Glutamatergic neuron (in vitro differentiated cells): ENCODE measurements at regions not wholly inside any gene's neighbourhood (a gene's known extent, or its start where the extent isn't known, plus 50 kb on each side); places are given as distances from the start of the nearest gene placed in this dataset.
"Not testable (repeated sequence)": the region's sequence is repeated elsewhere in the genome, so short reads cannot be mapped to it uniquely, and the experiment has no call there.

Experiments used
- DNase-seq: peaks from one replicate; pipeline ENCODE4 v3.0.0; 2022
- H3K27ac Mint-ChIP-seq: one replicate; pipeline ENCODE4 v1.8.0; 2020; ENCODE audit warnings: mild to moderate bottlenecking, mixed read lengths, inconsistent platforms; ENCODE audit not compliant: unreplicated experiment
- H3K27me3 Mint-ChIP-seq: one replicate; pipeline ENCODE4 v1.8.0; 2020; ENCODE audit warnings: mild to moderate bottlenecking, moderate library complexity, mixed read lengths, inconsistent platforms; ENCODE audit not compliant: unreplicated experiment
- H3K36me3 Mint-ChIP-seq: one replicate; pipeline ENCODE4 v1.8.0; 2020; ENCODE audit warnings: mild to moderate bottlenecking, mixed read lengths, inconsistent platforms; ENCODE audit not compliant: unreplicated experiment
- H3K4me1 Mint-ChIP-seq: one replicate; pipeline ENCODE4 v1.8.0; 2020; ENCODE audit warnings: mild to moderate bottlenecking, low read depth, mixed read lengths, inconsistent platforms; ENCODE audit not compliant: unreplicated experiment
- H3K4me3 Mint-ChIP-seq: one replicate; pipeline ENCODE4 v1.8.0; 2020; ENCODE audit warnings: mild to moderate bottlenecking, mixed read lengths, inconsistent platforms; ENCODE audit not compliant: unreplicated experiment
- H3K9me3 Mint-ChIP-seq: one replicate; pipeline ENCODE4 v1.8.0; 2020; ENCODE audit warnings: mild to moderate bottlenecking, moderate library complexity, mixed read lengths, inconsistent platforms; ENCODE audit not compliant: unreplicated experiment
- CTCF ChIP-seq: fragments of 200-600 bp; sonication (generic); IDR thresholded peaks from one replicate; pipeline ENCODE4 v1.5.0; 2021; ENCODE audit not compliant: partially characterized antibody, unreplicated experiment

GRCh38 chrX:87402256-87402655 is 115.3 kb upstream of the KLHL4 start:
- Mint-ChIP-seq H3K4me3 (no peak overlapping the region), H3K9me3 (no peaks in the 10 kb centered on the region), H3K4me1 (no peaks in the 10 kb centered on the region), H3K27me3 (no peaks in the 10 kb centered on the region), H3K36me3 (no peaks in the 10 kb centered on the region), H3K27ac (no peak overlapping the region)
- no peak for TF ChIP-seq CTCF
- no peak for DNase-seq

- no peak for DNase-seq
- H3K9me3 Mint-ChIP-seq: no peaks in the 10 kb centered on the region
- TF ChIP-seq CTCF: no peak
- no peaks in the 10 kb centered on the region for H3K4me1 Mint-ChIP-seq
- no peak overlapping the region for H3K27ac Mint-ChIP-seq
- no peak overlapping the region for H3K4me3 Mint-ChIP-seq
- H3K36me3 Mint-ChIP-seq: no peaks in the 10 kb centered on the region
- H3K27me3 Mint-ChIP-seq: no peaks in the 10 kb centered on the region
Observed at GRCh38 chrX:87403551-87403950, 114.1 kb upstream of the KLHL4 start.

DNA sequence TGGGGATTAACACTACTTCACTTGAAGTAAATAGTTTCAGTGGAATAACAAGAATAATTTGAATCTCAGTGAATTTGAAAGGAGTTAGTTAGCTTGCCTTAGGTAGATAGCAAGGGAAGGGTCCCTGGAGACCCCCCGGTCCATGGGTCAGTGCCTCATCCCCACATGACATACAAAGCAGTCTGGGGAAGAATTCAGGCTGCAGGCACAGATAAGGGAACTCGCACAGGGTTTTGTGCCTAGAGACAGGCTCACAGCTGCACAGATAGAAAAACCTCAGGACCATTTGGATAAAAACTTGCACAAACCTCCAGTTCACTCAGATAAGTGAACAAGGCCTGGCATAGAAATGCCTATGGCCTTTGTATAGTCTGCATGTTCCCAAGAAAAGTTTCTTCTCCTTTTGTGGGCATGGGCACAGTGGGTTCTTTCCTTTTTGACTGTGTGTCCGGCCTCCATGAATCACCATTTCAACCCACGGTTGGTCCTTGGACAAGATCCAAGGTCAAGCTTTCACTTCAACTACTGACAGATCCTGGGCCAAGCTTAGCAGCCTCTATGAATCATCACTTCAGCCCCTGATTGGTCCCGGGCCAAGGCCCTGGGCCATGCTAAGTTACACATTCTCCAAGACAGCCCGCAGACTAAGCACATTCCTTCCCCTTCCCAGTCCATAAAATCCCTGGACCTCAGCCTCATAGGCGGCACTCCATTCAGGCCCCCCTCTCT is 108.3 kb upstream of the KLHL4 start:
- H3K9me3 Mint-ChIP-seq: no peaks in the 10 kb centered on the region
- H3K36me3 Mint-ChIP-seq: no peaks in the 10 kb centered on the region
- no peak for DNase-seq
- no peaks in the 10 kb centered on the region for H3K27me3 Mint-ChIP-seq
- H3K4me1 Mint-ChIP-seq: no peaks in the 10 kb centered on the region
- H3K4me3 Mint-ChIP-seq: no peak overlapping the region
- H3K27ac Mint-ChIP-seq: no peak overlapping the region
- TF ChIP-seq CTCF: no peak

DNA sequence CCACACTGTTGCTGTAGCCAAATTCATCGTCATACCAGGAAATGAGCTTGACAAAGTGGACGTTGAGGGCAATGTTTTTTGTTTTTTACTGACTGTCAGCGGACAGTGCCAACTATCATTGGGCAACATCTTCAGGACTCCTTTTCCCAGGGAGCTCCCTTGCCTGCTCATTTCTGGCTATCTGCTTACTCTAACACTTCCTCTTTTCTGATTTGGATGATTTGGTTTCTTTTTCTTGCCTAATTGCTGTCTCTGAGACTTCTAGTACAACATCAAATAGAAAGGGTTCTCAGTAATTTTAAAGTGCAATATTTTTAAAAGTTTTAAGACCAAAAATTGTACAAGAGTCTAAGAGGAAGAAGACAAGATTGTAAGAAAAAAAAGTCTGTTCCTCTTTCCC is 92.0 kb upstream of the KLHL4 start:
- DNase-seq: no peak
- H3K4me3 Mint-ChIP-seq: no peak overlapping the region
- peaks cover 1% of the 10 kb centered on the region for H3K4me1 Mint-ChIP-seq
- no peaks in the 10 kb centered on the region for H3K36me3 Mint-ChIP-seq
- TF ChIP-seq CTCF: no peak
- H3K27ac Mint-ChIP-seq: no peak overlapping the region
- H3K9me3 Mint-ChIP-seq: no peaks in the 10 kb centered on the region
- no peaks in the 10 kb centered on the region for H3K27me3 Mint-ChIP-seq

- Mint-ChIP-seq H3K36me3 (no peaks in the 10 kb centered on the region), H3K27me3 (no peaks in the 10 kb centered on the region), H3K27ac (no peak overlapping the region), H3K9me3 (no peaks in the 10 kb centered on the region), H3K4me1 (peaks cover 1% of the 10 kb centered on the region), H3K4me3 (no peak overlapping the region)
- TF ChIP-seq CTCF: no peak
- no peak for DNase-seq
Observed at GRCh38 chrX:87434618-87435017, 83.0 kb upstream of the KLHL4 start.

GRCh38 chrX:87448613-87449012 is 69.0 kb upstream of the KLHL4 start:
- not testable (repeated sequence) for H3K4me3 Mint-ChIP-seq, H3K36me3 Mint-ChIP-seq, H3K27me3 Mint-ChIP-seq, H3K4me1 Mint-ChIP-seq, H3K9me3 Mint-ChIP-seq, DNase-seq, H3K27ac Mint-ChIP-seq

DNA sequence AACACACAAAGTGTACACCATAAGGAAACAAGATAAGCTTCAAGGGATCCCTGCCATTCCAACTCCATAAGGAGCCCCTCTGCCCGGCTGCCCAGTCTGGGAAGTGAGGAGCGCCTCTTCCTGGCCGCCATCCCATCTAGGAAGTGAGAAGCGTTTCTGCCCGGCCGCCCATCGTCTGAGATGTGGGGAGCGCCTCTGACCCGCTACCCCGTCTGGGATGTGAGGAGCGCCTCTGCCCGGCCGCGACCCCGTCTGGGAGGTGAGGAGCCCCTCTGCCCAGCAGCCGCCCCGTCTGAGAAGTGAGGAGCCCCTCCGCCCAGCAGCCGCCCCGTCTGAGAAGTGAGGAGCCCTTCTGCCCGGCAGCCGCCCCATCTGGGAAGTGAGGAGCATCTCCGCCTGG is 51.8 kb upstream of the KLHL4 start:
- not testable (repeated sequence) for DNase-seq, H3K9me3 Mint-ChIP-seq, H3K36me3 Mint-ChIP-seq, H3K4me1 Mint-ChIP-seq, H3K27me3 Mint-ChIP-seq, H3K27ac Mint-ChIP-seq, H3K4me3 Mint-ChIP-seq
